Activated CD8-positive, alpha-beta T cell treated with anti-CD3 and anti-CD28 coated beads for 36 hours (primary cell): ENCODE measurements at regions not wholly inside any gene's neighbourhood (a gene's known extent, or its start where the extent isn't known, plus 50 kb on each side); places are given as distances from the start of the nearest gene placed in this dataset.

Experiments
- ATAC-seq: fragments of 200-7000 bp; cut with Tn5 transposase; one replicate; pipeline ENCODE4 v1.10.0; 2021; ENCODE audit warnings: mild to moderate bottlenecking, moderate library complexity
- CTCF ChIA-PET: fragments of 350-600 bp; sonication (Branson Sonifier 250); formaldehyde crosslinking; loops from one replicate; lab custom pipeline; 2021; ENCODE audit warnings: antibody characterized with exemption; lab: Charles Lee
- POLR2A ChIA-PET: fragments of 350-600 bp; sonication (Branson Sonifier 250); formaldehyde crosslinking; loops from one replicate; lab custom pipeline; 2021; ENCODE audit warnings: antibody characterized with exemption; lab: Charles Lee
- DNase-seq: peaks from one replicate; pipeline ENCODE4 v3.0.0-alpha.2; 2020
- H3K27ac Mint-ChIP-seq: one replicate; pipeline ENCODE4 v1.8.0; 2021; ENCODE audit warnings: mild to moderate bottlenecking, mixed read lengths
- H3K27me3 Mint-ChIP-seq: one replicate; pipeline ENCODE4 v1.8.0; 2021; ENCODE audit warnings: mixed read lengths
- H3K36me3 Mint-ChIP-seq: one replicate; pipeline ENCODE4 v1.8.0; 2021; ENCODE audit warnings: low read depth, mixed read lengths
- H3K4me1 Mint-ChIP-seq: one replicate; pipeline ENCODE4 v1.8.0; 2021; ENCODE audit warnings: low read depth, mixed read lengths
- H3K4me3 Mint-ChIP-seq: one replicate; pipeline ENCODE4 v1.8.0; 2021; ENCODE audit warnings: mild to moderate bottlenecking, moderate library complexity, mixed read lengths
- H3K9me3 Mint-ChIP-seq: one replicate; pipeline ENCODE4 v1.8.0; 2021; ENCODE audit warnings: mixed read lengths
- intact Hi-C: fragments of 100-400 bp; cut with micrococcal nuclease; formaldehyde crosslinking; loops from one replicate; pipeline ENCODE4 v1.10.0; 2022
- TF ChIP-seq, protein P1 (sequence below): fragments of 200-600 bp; IDR thresholded peaks from one replicate; pipeline ENCODE4 v1.8.0; 2022; ENCODE audit warnings: antibody characterized with exemption, mild to moderate bottlenecking

DNA sequence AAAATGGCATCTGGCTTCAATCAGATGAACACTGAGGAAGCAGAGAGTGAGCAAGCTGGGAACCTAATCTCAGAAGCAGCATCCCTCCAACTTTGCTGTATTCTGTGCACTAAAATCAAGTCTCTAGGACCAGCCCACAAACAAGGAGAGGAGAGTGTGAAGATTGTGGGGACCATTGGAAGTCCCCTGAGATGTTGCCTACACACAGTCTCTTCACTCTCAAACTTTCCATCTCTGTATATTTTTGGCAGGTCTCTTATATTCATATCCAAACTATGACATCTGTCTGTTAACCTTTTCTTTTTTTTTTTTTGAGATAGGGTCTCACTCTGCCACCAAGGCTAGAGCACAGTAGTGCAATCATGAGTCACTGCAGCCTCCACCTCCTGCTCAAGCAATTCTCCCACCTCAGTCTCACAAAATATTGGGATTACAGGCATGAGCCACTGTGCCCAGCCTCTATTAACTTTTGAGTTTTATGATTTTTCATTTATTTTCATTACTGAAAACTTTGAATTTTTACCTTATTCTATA is 1096.4 kb downstream of the TBC1D22A start:
- H3K9me3 Mint-ChIP-seq, result no peaks in the 10 kb centered on the region
- intact Hi-C loops, result no loop called here
- no peak overlapping the region for H3K27ac Mint-ChIP-seq
- peak; percentile 7 for DNase-seq
- TF ChIP-seq, protein P1, sequence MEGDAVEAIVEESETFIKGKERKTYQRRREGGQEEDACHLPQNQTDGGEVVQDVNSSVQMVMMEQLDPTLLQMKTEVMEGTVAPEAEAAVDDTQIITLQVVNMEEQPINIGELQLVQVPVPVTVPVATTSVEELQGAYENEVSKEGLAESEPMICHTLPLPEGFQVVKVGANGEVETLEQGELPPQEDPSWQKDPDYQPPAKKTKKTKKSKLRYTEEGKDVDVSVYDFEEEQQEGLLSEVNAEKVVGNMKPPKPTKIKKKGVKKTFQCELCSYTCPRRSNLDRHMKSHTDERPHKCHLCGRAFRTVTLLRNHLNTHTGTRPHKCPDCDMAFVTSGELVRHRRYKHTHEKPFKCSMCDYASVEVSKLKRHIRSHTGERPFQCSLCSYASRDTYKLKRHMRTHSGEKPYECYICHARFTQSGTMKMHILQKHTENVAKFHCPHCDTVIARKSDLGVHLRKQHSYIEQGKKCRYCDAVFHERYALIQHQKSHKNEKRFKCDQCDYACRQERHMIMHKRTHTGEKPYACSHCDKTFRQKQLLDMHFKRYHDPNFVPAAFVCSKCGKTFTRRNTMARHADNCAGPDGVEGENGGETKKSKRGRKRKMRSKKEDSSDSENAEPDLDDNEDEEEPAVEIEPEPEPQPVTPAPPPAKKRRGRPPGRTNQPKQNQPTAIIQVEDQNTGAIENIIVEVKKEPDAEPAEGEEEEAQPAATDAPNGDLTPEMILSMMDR, result no peak
- no peak overlapping the region for H3K4me3 Mint-ChIP-seq
- peaks cover 16% of the 10 kb centered on the region for H3K27me3 Mint-ChIP-seq
- ATAC-seq, result peak; percentile 83
- no peaks in the 10 kb centered on the region for H3K36me3 Mint-ChIP-seq
- ChIA-PET POLR2A (no interaction called here), CTCF (no interaction called here)
- H3K4me1 Mint-ChIP-seq, result no peaks in the 10 kb centered on the region

DNA sequence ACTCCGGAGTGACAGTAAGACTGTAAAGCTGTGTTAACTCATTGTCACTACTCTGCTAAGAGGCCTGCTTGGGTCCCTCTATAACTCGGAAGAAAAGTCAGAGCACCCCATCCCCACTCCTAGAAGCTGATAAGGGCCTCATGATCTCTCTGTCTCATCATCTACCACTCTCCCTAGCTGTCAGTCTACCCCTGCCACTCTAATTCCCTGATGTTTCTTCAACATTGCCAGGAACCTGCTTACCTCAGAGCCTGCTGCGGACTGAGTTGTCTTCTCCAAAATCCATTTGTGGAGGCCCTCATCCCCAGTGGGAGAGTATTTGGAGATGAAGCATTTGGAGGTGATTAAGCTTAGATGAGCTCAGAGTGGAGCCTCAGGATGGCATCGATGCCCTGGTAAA is 1092.2 kb downstream of the TBC1D22A start:
- TF ChIP-seq, protein P1, result no peak
- DNase-seq (no peak), ATAC-seq (no peak)
- Mint-ChIP-seq H3K4me1 (no peaks in the 10 kb centered on the region), H3K27ac (no peak overlapping the region), H3K27me3 (peaks cover 12% of the 10 kb centered on the region), H3K4me3 (no peak overlapping the region), H3K36me3 (no peaks in the 10 kb centered on the region), H3K9me3 (no peaks in the 10 kb centered on the region)
- intact Hi-C loops, result no loop called here
- POLR2A ChIA-PET, result no interaction called here
- CTCF ChIA-PET, result no interaction called here

DNA sequence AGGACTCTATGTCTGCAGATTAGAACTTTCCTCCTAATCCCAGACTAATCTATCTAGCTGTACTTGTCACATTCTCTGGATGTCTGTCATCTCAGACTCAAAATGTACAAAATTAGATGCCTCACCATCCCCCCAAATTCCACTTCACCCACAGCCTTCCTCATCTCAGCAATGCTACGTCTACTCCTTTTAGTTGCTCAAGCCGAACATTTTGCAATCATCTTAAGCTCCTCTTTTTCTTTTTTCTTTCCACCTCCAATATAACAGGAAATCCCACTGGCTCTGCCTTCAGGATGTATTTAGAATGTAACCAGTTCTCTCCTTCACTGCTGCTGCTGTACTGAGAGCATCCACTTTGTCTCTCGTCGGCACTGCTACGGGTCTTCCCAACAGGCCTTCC is 1091.8 kb downstream of the TBC1D22A start:
- POLR2A ChIA-PET, result no interaction called here
- no peak for DNase-seq
- Mint-ChIP-seq H3K27ac (no peak overlapping the region), H3K4me1 (no peaks in the 10 kb centered on the region), H3K4me3 (no peak overlapping the region), H3K36me3 (no peaks in the 10 kb centered on the region), H3K27me3 (peaks cover 12% of the 10 kb centered on the region), H3K9me3 (no peaks in the 10 kb centered on the region)
- TF ChIP-seq, protein P1, result no peak
- CTCF ChIA-PET, result no interaction called here
- no peak for ATAC-seq
- intact Hi-C loops, result no loop called here

DNA sequence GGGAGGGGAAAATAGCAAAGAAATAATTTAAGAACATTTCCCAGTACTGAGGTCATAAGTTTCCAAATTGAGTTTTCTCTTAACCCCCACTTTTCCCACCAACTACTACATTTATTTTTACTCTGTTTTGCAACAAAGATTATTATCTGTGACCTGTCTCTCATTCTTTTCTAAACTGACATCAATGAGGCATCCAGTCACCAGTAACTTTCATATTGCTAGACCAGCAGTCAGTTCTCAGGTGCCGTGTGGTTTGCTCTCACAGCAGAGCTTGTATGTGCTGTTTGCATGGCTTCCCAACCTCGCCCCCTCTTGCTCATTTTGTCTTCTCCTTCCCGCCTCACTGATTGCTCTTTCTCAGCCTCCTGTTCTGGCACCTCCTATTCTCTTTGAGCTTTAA is 1091.3 kb downstream of the TBC1D22A start:
- DNase-seq (no peak), ATAC-seq (no peak)
- Mint-ChIP-seq H3K4me1 (no peaks in the 10 kb centered on the region), H3K9me3 (no peaks in the 10 kb centered on the region), H3K27ac (no peak overlapping the region), H3K27me3 (peaks cover 12% of the 10 kb centered on the region), H3K4me3 (no peak overlapping the region), H3K36me3 (no peaks in the 10 kb centered on the region)
- intact Hi-C loops, result no loop called here
- ChIA-PET CTCF (no interaction called here), POLR2A (no interaction called here)
- TF ChIP-seq, protein P1, result no peak

DNA sequence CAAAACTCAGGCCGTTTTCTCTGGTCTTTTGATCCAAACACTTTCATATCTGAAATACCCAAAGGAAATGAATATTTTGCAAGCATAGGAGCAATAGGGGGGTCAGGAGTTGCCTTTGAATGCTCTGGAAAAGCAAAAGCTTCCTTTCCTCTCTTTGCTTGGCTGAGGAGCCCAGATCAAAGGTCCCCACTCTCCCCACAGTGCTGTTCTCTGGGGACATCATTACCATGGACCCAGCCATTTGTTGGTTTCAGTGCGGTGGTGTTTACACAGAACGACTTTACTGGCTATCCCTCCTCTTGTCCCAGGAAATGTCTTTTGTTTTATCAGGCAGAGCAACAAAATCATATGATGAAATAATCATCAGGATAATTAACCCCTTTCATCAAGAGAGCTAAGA is 1089.1 kb downstream of the TBC1D22A start:
- no peak overlapping the region for H3K27ac Mint-ChIP-seq
- no peaks in the 10 kb centered on the region for H3K36me3 Mint-ChIP-seq
- ATAC-seq, result no peak
- ChIA-PET CTCF (no interaction called here), POLR2A (no interaction called here)
- intact Hi-C loops, result no loop called here
- TF ChIP-seq, protein P1, result no peak
- no peaks in the 10 kb centered on the region for H3K9me3 Mint-ChIP-seq
- no peak overlapping the region for H3K4me3 Mint-ChIP-seq
- no peak for DNase-seq
- no peaks in the 10 kb centered on the region for H3K4me1 Mint-ChIP-seq
- peaks cover 9% of the 10 kb centered on the region for H3K27me3 Mint-ChIP-seq
